Smooth muscle cell (in vitro differentiated cells): ENCODE measurements at regions not wholly inside any gene's neighbourhood (a gene's known extent, or its start where the extent isn't known, plus 50 kb on each side); places are given as distances from the start of the nearest gene placed in this dataset.
A peak's percentile ranks its signal among the peaks of the same experiment; 100 is the strongest.

Experiments used
- DNase-seq: peaks from one replicate; lab custom pipeline; 2025; ENCODE audit not compliant: unreplicated experiment; lab: John Stamatoyannopoulos, UW
- H2AFZ ChIP-seq: fragments of 200-600 bp; sonication (generic); 2 replicates; pipeline ENCODE4 v1.6.0; 2016; ENCODE audit warnings: antibody characterized with exemption, low read depth, mild to moderate bottlenecking
- H3F3A ChIP-seq: fragments of 200-600 bp; sonication (generic); 2 replicates; pipeline ENCODE4 v1.6.0; 2017; ENCODE audit warnings: antibody characterized with exemption, low read depth
- H3K27ac ChIP-seq: fragments of 200-600 bp; sonication (generic); 2 replicates; pipeline ENCODE4 v1.5.1; 2016; ENCODE audit warnings: low read depth, mild to moderate bottlenecking
- H3K27me3 ChIP-seq: fragments of 200-600 bp; sonication (generic); 2 replicates; pipeline ENCODE4 v1.6.1; 2016; ENCODE audit warnings: low read depth, mild to moderate bottlenecking
- H3K36me3 ChIP-seq: fragments of 200-600 bp; sonication (generic); 2 replicates; pipeline ENCODE4 v1.5.1; 2016; ENCODE audit warnings: low read depth
- H3K4me1 ChIP-seq: fragments of 200-600 bp; sonication (generic); 2 replicates; pipeline ENCODE4 v1.5.1; 2016; ENCODE audit warnings: low read depth
- H3K4me2 ChIP-seq: fragments of 200-600 bp; sonication (generic); 2 replicates; pipeline ENCODE4 v1.6.0; 2016; ENCODE audit warnings: mild to moderate bottlenecking
- H3K4me3 ChIP-seq: fragments of 200-600 bp; sonication (generic); 2 replicates; pipeline ENCODE4 v1.5.1; 2016; ENCODE audit warnings: mild to moderate bottlenecking
- H3K79me2 ChIP-seq: fragments of 200-600 bp; sonication (generic); 2 replicates; pipeline ENCODE4 v1.6.0; 2016; ENCODE audit warnings: low read depth, mild to moderate bottlenecking
- H3K9ac ChIP-seq: fragments of 200-600 bp; sonication (generic); 2 replicates; pipeline ENCODE4 v1.6.0; 2016; ENCODE audit warnings: low read depth
- H3K9me3 ChIP-seq: fragments of 200-600 bp; sonication (generic); replicated peaks from 2 replicates; pipeline ENCODE4 v1.5.1; 2016; ENCODE audit warnings: low read depth
- H4K20me1 ChIP-seq: fragments of 200-600 bp; sonication (generic); 2 replicates; pipeline ENCODE4 v1.6.0; 2016; ENCODE audit warnings: low read depth
- WGBS: methylation state at CpG from one replicate; pipeline ENCODE4 v1.1.7; 2016; ENCODE audit warnings: low lambda C conversion rate; 5-methylcytosine and 5-hydroxymethylcytosine counted together
- TF ChIP-seq, protein P1 (sequence below): fragments of 200-600 bp; sonication (generic); IDR thresholded peaks from 2 replicates; pipeline ENCODE4 v1.5.1; 2017; ENCODE audit warnings: borderline replicate concordance, mild to moderate bottlenecking, antibody characterized with exemption; ENCODE audit not compliant: insufficient read depth, poor library complexity, severe bottlenecking

DNA sequence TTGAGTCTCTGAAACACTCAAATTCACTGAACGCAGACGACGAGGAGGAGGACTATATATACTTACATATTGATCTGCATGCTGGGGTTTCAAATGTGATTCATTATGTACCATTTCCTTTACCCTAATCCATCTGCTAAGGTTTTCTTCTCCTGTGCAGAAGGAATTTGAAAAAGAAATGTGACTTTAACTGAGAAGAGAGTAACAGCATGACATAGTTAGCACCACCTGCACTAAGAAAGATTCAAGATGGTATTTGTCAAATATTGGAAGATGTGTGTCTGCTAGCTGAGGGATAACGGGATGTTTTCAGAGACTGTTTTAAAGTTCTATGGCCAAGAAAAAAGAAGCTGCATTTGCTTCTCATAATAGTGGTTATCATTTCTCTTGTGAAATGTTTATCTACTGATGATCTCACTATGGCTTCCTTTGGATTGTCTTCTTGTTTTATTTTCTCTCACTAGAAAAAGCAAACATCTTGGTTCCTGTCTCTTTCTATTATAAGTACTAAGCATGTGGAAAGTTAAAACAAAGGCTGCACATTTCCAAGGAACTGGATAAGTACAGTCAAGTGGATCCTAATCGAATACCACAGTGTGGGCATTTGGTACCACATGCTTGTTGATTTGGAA lies 89.8 kb upstream of the TLE4 start:
- Histone ChIP-seq H2AFZ (peak overlapping the region; percentile 35), H3K27me3 (no peaks in the 10 kb centered on the region), H3K4me2 (peak overlapping the region; percentile 13), H3K4me1 (peaks cover 29% of the 10 kb centered on the region), H4K20me1 (no peaks in the 10 kb centered on the region), H3K9ac (no peak overlapping the region), H3K79me2 (no peaks in the 10 kb centered on the region), H3K9me3 (no peaks in the 10 kb centered on the region), H3K36me3 (no peaks in the 10 kb centered on the region), H3F3A (no peaks in the 10 kb centered on the region), H3K4me3 (no peak overlapping the region), H3K27ac (no peak overlapping the region)
- TF ChIP-seq, protein P1, sequence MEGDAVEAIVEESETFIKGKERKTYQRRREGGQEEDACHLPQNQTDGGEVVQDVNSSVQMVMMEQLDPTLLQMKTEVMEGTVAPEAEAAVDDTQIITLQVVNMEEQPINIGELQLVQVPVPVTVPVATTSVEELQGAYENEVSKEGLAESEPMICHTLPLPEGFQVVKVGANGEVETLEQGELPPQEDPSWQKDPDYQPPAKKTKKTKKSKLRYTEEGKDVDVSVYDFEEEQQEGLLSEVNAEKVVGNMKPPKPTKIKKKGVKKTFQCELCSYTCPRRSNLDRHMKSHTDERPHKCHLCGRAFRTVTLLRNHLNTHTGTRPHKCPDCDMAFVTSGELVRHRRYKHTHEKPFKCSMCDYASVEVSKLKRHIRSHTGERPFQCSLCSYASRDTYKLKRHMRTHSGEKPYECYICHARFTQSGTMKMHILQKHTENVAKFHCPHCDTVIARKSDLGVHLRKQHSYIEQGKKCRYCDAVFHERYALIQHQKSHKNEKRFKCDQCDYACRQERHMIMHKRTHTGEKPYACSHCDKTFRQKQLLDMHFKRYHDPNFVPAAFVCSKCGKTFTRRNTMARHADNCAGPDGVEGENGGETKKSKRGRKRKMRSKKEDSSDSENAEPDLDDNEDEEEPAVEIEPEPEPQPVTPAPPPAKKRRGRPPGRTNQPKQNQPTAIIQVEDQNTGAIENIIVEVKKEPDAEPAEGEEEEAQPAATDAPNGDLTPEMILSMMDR: no peak
- DNase-seq: no peak
- WGBS: 47% methylated on average over 5 of the region's 5 CpGs

DNA sequence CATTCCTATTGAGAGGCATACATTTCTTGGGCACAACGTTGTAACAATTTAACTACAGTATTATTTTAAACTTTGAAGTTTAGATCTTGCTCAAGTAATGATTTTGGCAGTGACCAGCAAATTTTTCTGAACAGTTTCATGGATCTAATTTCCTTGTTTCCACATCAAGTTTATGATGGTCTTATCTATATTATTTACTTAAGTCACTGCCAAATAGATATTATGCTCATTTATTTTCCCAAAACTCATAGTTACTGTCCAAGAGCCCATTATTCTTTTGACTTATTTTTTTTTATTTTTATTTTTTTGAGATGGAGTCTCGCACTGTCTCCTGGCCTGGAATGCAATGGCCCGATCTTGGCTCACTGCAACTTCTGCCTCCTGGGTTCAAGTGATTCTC lies 86.5 kb upstream of the TLE4 start:
- Histone ChIP-seq H3K4me2 (no peak overlapping the region), H4K20me1 (no peaks in the 10 kb centered on the region), H3K79me2 (no peaks in the 10 kb centered on the region), H3K27me3 (no peaks in the 10 kb centered on the region), H3K9ac (no peak overlapping the region), H3K4me3 (no peak overlapping the region), H2AFZ (no peak overlapping the region), H3K36me3 (no peaks in the 10 kb centered on the region), H3K4me1 (peaks cover 23% of the 10 kb centered on the region), H3K27ac (no peak overlapping the region), H3K9me3 (no peaks in the 10 kb centered on the region), H3F3A (no peaks in the 10 kb centered on the region)
- TF ChIP-seq, protein P1: no peak
- no peak for DNase-seq
- 92% methylated on average over 3 of the region's 3 CpGs for WGBS

DNA sequence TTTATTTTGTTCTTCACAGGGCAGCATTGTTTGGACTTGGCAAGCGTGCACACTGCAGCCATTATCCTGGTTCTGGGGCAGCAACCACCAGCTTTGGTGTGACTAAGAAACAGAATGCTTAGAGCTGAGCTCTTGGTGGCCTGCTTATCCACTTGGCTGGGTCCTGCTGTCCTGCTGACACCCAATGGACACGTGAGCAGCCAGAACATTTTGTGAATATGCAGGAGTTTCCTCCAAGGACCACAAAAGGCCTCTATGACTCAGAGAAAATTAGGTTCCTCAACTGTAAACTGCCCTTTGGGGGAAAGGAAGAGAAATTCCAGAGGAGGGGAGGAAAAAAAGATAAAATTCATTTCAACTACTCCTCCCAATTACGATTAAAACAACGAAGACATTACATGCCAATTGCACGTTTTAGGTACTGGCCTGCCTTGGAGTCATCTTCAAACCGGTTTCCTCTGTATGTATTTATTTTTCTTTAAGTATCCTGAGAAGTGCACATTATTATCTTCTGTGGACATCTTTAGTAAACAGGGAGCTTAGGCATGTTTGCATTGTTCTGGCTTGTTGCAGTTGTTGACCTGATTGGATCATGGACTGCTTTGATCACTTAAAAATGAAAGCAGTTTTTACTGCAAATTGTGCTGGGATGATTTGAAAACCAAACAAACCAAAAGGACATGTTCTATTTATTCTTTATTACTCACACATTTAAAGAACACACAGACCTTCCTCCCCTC lies 82.3 kb upstream of the TLE4 start:
- H3F3A ChIP-seq: no peaks in the 10 kb centered on the region
- WGBS: 39% methylated on average over 6 of the region's 6 CpGs
- no peaks in the 10 kb centered on the region for H3K36me3 ChIP-seq
- no peaks in the 10 kb centered on the region for H3K27me3 ChIP-seq
- DNase-seq: no peak
- no peaks in the 10 kb centered on the region for H4K20me1 ChIP-seq
- no peak overlapping the region for H3K9ac ChIP-seq
- H3K9me3 ChIP-seq: no peaks in the 10 kb centered on the region
- peak overlapping the region; percentile 0 for H2AFZ ChIP-seq
- H3K4me1 ChIP-seq: peaks cover 4% of the 10 kb centered on the region
- peak overlapping the region; percentile 35 for H3K4me2 ChIP-seq
- no peaks in the 10 kb centered on the region for H3K79me2 ChIP-seq
- TF ChIP-seq, protein P1: no peak
- peak overlapping the region; percentile 6 for H3K4me3 ChIP-seq
- H3K27ac ChIP-seq: peak overlapping the region; percentile 3
